Activated T-cell treated with anti-CD3 and anti-CD28 coated beads, Interleukin-2, amount 50 U/mL, for 72 hours (primary cell): ENCODE measurements at regions not wholly inside any gene's neighbourhood (a gene's known extent, or its start where the extent isn't known, plus 50 kb on each side); places are given as distances from the start of the nearest gene placed in this dataset.

Experiments used
- ATAC-seq, 2 donors: fragments of 150-1000 bp; cut with Tn5 transposase; replicated peaks in 1 of 2; 2 replicates each; pipeline ENCODE4 v1.10.0; 2021; ENCODE audit warnings: moderate library complexity in 2 of 2, mild to moderate bottlenecking in 1 of 2
- DNase-seq, 2 donors: peaks; one replicate each; pipeline ENCODE4 v3.0.0; 2021 to 2022; ENCODE audit warnings: mixed read lengths in 1 of 2
- H3K27ac Mint-ChIP-seq: one replicate; pipeline ENCODE4 v1.8.0; 2022; ENCODE audit warnings: mild to moderate bottlenecking, moderate library complexity, mixed read lengths
- H3K27me3 Mint-ChIP-seq: one replicate; pipeline ENCODE4 v1.8.0; 2022; ENCODE audit warnings: low read depth, mixed read lengths
- H3K36me3 Mint-ChIP-seq, 2 donors: one replicate each; pipeline ENCODE4 v1.8.0; 2022; ENCODE audit warnings: mixed read lengths in 2 of 2, mild to moderate bottlenecking in 1 of 2; ENCODE audit not compliant: insufficient read depth in 2 of 2
- H3K4me1 Mint-ChIP-seq: one replicate; pipeline ENCODE4 v1.8.0; 2022; ENCODE audit warnings: low read depth, mixed read lengths
- H3K4me3 Mint-ChIP-seq, 2 donors: one replicate each; pipeline ENCODE4 v1.8.0; 2022; ENCODE audit warnings: mild to moderate bottlenecking in 2 of 2, mixed read lengths in 2 of 2, moderate library complexity in 2 of 2
- H3K9me3 Mint-ChIP-seq, 2 donors: one replicate each; pipeline ENCODE4 v1.8.0; 2022; ENCODE audit warnings: mixed read lengths in 2 of 2

DNA sequence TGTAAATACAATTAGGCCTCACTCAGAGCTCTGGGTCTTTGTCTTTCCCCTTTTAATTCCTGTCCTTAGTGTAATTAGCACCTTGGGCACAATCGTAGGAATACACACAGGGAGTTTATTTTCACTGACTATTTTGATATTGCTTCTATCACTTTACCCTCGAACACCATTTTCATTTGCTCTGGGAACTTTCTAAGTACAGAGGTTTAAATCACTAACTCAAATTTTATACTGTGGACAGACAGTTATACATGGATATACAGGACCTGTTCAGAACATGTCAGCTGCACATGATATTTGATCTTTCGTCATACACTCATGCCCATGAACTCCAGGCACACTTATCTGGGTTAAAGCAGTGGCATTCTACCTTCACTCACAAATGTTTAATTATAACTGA is 217.8 kb upstream of the TMEM161B start:
- H3K4me3 Mint-ChIP-seq: no peak overlapping the region
- no peaks in the 10 kb centered on the region for H3K36me3 Mint-ChIP-seq
- no peaks in the 10 kb centered on the region for H3K9me3 Mint-ChIP-seq
- H3K27me3 Mint-ChIP-seq: peaks cover 13% of the 10 kb centered on the region
- ATAC-seq (no peak), DNase-seq (no peak)
- no peaks in the 10 kb centered on the region for H3K4me1 Mint-ChIP-seq
- no peak overlapping the region for H3K27ac Mint-ChIP-seq

DNA sequence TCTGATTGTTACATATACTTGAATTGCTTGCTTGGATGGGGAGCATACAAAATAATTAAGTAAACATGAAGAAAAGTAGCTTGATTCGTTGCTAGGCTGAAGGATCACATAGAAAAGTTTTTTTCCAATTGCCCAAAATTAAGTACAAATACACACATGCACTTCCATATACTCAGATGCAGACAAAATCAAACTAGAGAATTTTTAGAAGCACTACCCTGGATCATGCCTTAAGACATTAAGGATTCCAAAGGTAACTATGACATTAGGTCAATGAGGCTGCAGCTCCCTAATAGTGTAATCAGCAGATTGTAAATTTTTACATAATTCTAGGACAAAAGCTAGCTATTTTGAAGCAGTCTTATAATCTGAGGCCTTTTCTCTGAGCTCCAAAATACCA is 216.9 kb upstream of the TMEM161B start:
- Mint-ChIP-seq H3K4me1 (no peaks in the 10 kb centered on the region), H3K4me3 (no peak overlapping the region), H3K27me3 (peaks cover 22% of the 10 kb centered on the region), H3K36me3 (no peaks in the 10 kb centered on the region), H3K27ac (no peak overlapping the region), H3K9me3 (no peaks in the 10 kb centered on the region)
- no peak for DNase-seq
- no peak for ATAC-seq

DNA sequence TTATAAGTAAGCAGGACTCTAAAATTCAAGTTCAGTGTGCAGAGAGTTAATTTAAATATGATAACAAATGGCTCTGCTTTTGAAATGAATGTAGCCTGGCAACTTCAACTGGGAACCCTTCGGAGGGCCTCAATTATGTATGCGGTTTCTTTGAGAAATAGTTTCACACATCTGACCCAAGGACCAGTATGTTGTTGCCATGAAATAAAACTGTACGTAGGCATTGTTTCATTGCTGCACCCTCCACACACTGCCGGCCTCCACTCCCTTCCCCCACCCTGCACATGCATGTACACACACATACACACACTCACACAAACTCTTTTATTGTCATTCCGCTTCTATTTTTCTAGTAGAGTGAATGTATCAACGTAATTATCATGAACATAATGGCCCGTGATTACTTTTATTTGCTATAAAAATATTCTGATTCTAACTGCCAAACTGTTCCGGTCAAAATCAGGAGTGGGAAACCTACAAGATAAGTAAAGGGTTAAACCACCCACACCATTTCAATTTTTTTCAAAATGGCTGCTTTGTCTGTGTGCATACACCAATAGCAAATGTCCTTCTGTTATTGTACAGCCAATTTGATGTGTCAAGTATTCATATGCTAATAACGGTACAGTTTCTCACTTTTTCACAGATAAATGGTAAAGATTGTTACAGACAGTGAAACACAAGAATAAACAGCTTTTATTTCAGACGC is 215.5 kb upstream of the TMEM161B start:
- no peak for DNase-seq
- no peak overlapping the region for H3K27ac Mint-ChIP-seq

DNA sequence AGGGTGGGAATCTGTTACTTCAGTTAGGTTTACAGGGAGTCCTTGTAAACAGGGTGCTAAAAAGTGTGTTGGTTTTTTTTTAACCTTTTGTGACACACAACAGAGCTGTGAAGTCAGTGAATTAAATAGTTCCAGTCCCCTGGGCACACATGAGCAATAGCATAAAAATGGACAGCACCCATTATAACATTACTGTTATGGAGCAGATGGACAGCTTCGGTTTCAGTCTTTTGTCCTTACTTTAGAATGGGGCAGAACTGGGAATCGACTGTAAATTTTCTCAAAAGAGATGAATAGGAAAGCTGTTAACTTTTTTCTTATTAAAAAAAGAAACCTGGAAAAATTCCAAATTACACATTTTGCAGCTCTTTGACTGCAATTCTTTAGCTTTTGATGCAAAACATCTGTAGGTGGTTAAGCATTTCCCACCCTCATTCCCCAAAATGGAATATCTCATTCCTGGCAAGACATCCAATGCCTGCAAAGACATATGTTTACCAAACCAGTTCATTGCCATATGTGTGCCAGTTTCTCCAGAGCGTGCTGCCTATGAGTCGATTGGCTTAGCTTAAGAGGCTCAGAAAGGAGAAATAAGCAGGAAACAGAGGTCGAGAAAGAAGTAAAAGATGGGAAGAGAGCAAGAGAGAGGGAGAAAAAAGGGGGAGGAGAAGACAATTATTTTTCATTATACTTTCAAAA is 212.3 kb upstream of the TMEM161B start:
- Mint-ChIP-seq H3K27me3 (peaks cover 15% of the 10 kb centered on the region), H3K36me3 (no peaks in the 10 kb centered on the region), H3K4me1 (no peaks in the 10 kb centered on the region), H3K4me3 (no peak overlapping the region), H3K27ac (no peak overlapping the region), H3K9me3 (no peaks in the 10 kb centered on the region)
- ATAC-seq (no peak), DNase-seq (no peak)

More for the DNA sequence above, 215.5 kb upstream of the TMEM161B start:
- Mint-ChIP-seq H3K27me3 (peaks cover 26% of the 10 kb centered on the region), H3K4me3 (no peak overlapping the region), H3K9me3 (no peaks in the 10 kb centered on the region), H3K36me3 (no peaks in the 10 kb centered on the region), H3K4me1 (no peaks in the 10 kb centered on the region)
- no peak for ATAC-seq

DNA sequence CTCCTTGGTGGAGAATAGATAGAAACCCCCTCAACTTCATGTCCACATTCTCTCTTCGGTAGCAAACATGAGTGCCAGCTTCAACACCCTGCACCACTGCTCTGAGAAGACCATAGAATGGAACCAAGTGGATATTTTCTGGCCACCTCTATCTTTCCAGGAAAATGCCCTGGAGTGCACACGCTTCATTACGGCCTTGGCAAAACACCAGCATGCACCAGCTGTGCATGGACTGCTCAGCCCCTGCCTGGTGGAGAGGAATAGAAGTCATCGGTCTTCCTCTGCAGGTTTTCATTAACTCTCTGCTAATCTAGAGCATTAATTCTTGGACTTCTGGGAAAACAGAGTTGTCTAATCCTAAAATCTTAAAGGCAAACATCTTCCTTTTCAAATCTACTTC is 211.6 kb upstream of the TMEM161B start:
- Mint-ChIP-seq H3K4me1 (no peaks in the 10 kb centered on the region), H3K27me3 (peaks cover 15% of the 10 kb centered on the region), H3K4me3 (no peak overlapping the region), H3K36me3 (no peaks in the 10 kb centered on the region), H3K27ac (no peak overlapping the region), H3K9me3 (no peaks in the 10 kb centered on the region)
- ATAC-seq (no peak), DNase-seq (no peak)

DNA sequence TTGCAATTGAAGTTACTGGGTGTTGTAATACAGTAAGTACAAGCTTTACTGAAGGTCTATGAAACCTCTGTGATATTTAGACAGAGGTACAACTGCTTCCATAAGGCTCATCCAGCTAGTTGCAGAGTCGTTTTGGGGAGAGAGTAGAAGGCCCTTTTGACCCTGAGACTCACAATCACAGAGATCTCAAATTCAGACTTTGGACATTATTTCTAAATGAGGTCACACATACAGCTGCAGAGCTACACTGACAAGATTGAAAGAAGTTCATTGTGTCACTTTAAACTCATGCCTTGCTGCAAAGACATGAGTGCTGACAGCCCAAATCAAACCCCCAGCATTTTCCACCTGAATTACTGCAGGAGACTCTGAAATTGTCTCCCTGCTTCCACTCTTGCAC is 205.9 kb upstream of the TMEM161B start:
- H3K27me3 Mint-ChIP-seq: peaks cover 20% of the 10 kb centered on the region
- peaks cover 0 to 3% of the 10 kb centered on the region in 2 donors for H3K9me3 Mint-ChIP-seq
- no peaks in the 10 kb centered on the region for H3K4me1 Mint-ChIP-seq
- peaks cover 0 to 4% of the 10 kb centered on the region in 2 donors for H3K36me3 Mint-ChIP-seq
- no peak for DNase-seq
- ATAC-seq: no peak
- H3K27ac Mint-ChIP-seq: no peak overlapping the region
- H3K4me3 Mint-ChIP-seq: no peak overlapping the region

DNA sequence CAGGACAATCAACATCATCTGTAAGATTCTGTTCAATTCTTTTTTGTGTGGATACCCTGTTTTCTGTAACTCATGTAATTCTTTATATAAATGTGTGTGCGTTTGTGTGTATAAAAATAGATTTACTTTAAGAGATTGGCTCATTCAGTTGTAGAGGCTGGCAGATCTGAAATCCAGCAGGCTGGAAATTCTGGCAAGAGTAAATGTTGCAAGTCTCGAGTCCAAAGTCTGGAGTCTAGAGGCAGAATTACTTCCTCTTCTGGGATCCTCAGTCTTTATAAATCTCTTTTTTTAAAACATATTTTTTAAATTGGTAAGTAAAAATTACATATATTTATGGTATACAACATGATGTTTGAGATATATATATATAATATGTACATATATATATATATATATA is 202.1 kb upstream of the TMEM161B start:
- ATAC-seq (no peak), DNase-seq (no peak)
- peaks cover 20% of the 10 kb centered on the region for H3K27me3 Mint-ChIP-seq
- H3K4me3 Mint-ChIP-seq: no peak overlapping the region
- H3K4me1 Mint-ChIP-seq: no peaks in the 10 kb centered on the region
- peaks cover 0 to 3% of the 10 kb centered on the region in 2 donors for H3K9me3 Mint-ChIP-seq
- peaks cover 0 to 4% of the 10 kb centered on the region in 2 donors for H3K36me3 Mint-ChIP-seq
- no peak overlapping the region for H3K27ac Mint-ChIP-seq

DNA sequence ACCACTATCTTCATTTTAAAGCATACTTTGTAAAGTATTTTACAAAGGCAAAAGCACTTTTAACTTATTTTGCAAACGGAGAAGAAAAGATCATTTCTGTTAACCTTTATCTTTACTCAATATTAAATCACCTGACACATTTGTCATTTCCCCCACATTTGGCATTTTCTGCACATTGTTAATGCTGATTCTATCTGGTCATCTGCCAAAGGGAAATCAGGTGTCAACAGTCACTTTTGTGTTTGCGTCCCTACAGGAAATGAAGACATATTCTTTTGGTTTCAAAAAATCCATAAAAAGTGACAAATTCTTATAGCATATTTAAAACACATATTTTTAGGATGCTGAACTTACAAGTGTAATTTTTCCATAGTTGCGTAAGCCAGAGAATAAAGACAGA is 191.3 kb upstream of the TMEM161B start:
- Mint-ChIP-seq H3K36me3 (no peaks in the 10 kb centered on the region), H3K9me3 (no peaks in the 10 kb centered on the region), H3K4me1 (no peaks in the 10 kb centered on the region), H3K4me3 (no peak overlapping the region), H3K27ac (no peak overlapping the region), H3K27me3 (peaks cover 10% of the 10 kb centered on the region)
- DNase-seq (no peak), ATAC-seq (no peak)

DNA sequence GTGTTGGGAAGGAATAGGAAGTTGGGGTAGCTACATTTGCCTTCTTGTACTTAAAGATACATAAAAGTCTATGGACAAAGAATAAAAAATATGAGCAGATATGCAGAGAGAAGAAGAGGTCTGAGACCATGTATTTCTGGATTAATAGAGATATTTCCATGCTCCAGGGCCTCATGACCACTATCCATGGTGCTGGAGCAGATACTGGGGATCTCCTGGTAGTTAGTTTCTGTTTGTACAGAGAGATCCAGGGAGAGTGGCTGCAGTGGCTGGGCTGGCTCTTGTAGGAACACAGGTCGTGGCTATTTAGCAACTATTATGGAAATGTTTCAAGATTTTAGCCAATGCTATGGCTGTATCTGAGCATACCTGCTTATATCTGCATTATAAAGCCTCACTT is 184.2 kb upstream of the TMEM161B start:
- Mint-ChIP-seq H3K27ac (no peak overlapping the region), H3K27me3 (peaks cover 20% of the 10 kb centered on the region), H3K4me3 (no peak overlapping the region), H3K4me1 (no peaks in the 10 kb centered on the region), H3K9me3 (no peaks in the 10 kb centered on the region), H3K36me3 (no peaks in the 10 kb centered on the region)
- no peak for DNase-seq
- no peak for ATAC-seq

DNA sequence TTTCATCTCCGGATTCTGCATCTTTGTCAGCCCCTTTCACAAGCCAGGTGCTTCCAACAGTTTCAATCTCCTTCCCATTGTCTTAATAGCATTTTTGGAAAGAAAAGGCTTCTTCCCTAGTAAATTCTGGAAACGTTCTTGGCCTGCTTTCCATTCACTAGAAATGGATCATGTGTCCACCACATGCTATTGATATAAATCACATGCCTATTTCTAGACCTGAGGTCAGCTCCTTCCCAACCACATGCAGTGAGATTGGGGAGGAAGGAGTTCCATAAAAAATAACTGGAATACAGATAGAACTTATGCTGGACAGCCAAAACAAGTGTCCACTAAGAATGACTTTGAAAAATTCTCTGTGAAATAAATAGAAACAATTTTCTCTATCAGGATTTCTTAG is 181.6 kb upstream of the TMEM161B start:
- peaks cover 20% of the 10 kb centered on the region for H3K27me3 Mint-ChIP-seq
- no peaks in the 10 kb centered on the region for H3K36me3 Mint-ChIP-seq
- no peak for ATAC-seq
- no peak overlapping the region for H3K27ac Mint-ChIP-seq
- no peak for DNase-seq
- no peaks in the 10 kb centered on the region for H3K4me1 Mint-ChIP-seq
- no peak overlapping the region for H3K4me3 Mint-ChIP-seq
- H3K9me3 Mint-ChIP-seq: no peaks in the 10 kb centered on the region

DNA sequence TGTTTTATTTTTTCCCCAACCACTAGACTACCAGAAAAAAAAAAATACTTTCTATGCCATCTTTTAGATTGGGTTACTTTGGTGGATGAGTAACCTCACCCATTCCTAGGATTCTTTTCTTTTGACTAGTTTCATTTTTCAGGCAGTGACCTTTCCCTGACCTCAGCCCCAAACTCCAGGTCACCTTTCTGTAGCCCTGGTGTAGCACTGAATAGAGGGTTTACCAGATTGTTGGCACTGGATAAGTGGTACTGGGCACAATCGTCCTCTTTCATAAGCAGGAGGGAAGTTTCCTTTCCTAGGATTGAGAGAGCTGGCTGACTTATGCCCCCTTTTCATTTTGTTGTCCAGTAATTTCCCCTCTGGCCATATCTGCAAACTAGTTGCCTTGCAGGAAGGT is 169.4 kb upstream of the TMEM161B start:
- Mint-ChIP-seq H3K27me3 (peaks cover 15% of the 10 kb centered on the region), H3K36me3 (no peaks in the 10 kb centered on the region), H3K27ac (no peak overlapping the region), H3K9me3 (no peaks in the 10 kb centered on the region), H3K4me3 (no peak overlapping the region), H3K4me1 (no peaks in the 10 kb centered on the region)
- ATAC-seq: no peak
- DNase-seq: no peak

DNA sequence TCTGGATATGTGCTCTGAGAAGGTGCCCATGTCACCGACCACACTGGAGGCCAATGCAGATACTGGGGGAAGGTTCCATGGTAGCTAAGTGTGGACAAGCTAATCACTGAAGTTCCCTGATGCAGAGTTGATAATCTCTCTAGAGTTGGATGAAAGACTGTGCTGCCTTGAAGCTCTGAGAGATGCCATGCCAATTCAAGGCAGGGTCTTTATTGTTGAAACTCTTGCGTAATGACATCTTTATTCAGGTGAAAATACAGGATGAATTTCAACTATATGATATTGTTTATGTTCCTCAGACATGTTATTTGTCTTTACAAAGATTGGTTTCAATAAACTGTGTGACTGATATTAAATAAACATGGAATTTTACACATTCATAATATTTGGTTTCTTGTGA is 167.6 kb upstream of the TMEM161B start:
- no peaks in the 10 kb centered on the region for H3K4me1 Mint-ChIP-seq
- H3K27ac Mint-ChIP-seq: no peak overlapping the region
- no peak overlapping the region for H3K4me3 Mint-ChIP-seq
- ATAC-seq (no peak), DNase-seq (no peak)
- H3K36me3 Mint-ChIP-seq: no peaks in the 10 kb centered on the region
- peaks cover 21% of the 10 kb centered on the region for H3K27me3 Mint-ChIP-seq
- no peaks in the 10 kb centered on the region for H3K9me3 Mint-ChIP-seq

DNA sequence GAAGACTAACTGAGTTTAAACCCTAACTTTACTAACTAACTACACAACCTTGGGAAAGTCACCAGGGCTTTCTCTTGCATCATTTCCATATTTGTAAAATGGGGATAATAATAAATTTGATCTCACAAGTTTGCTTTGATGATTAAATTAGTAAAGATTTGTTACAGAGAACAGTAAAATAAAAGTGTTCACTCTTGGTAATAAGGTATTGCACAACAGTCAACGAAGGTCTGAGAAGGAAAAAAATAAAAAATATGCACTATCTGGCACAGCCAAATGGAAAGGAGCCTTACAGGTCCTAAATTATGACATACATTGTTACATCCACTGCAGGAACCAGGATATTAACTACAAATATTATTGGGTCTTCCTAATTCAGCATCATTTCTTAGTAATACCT is 160.0 kb upstream of the TMEM161B start:
- no peak overlapping the region for H3K27ac Mint-ChIP-seq
- no peak for ATAC-seq

DNA sequence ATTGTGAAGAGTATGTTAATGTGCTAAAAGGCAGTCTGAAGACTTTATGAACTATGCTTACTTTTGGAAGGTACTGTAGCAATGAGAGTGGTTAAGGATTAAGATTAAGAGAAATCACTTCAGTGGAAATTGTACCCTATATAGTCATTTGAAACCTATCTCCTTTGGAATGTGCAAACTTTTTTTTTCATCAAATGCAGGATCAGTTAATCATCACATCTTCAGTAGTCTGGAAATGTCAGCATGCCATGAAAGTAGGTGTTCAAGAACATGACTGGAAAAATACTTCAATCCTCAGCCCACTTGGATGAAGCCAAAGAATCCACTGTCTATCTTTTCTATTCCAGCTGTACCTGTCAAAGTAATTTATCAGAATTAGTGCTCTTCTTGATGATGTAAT is 157.8 kb upstream of the TMEM161B start:
- Mint-ChIP-seq H3K36me3 (no peaks in the 10 kb centered on the region), H3K9me3 (no peaks in the 10 kb centered on the region), H3K4me1 (no peaks in the 10 kb centered on the region), H3K27ac (no peak overlapping the region), H3K27me3 (peaks cover 28% of the 10 kb centered on the region), H3K4me3 (no peak overlapping the region)
- ATAC-seq (no peak), DNase-seq (no peak)

More for the DNA sequence above, 160.0 kb upstream of the TMEM161B start:
- Mint-ChIP-seq H3K4me3 (no peak overlapping the region), H3K9me3 (no peaks in the 10 kb centered on the region), H3K27me3 (peaks cover 39% of the 10 kb centered on the region), H3K36me3 (no peaks in the 10 kb centered on the region), H3K4me1 (no peaks in the 10 kb centered on the region)
- no peak for DNase-seq
